ENCODE measurements at regions not wholly inside any gene's neighbourhood (a gene's known extent, or its start where the extent isn't known, plus 50 kb on each side); places are given as distances from the start of the nearest gene placed in this dataset.

DNA sequence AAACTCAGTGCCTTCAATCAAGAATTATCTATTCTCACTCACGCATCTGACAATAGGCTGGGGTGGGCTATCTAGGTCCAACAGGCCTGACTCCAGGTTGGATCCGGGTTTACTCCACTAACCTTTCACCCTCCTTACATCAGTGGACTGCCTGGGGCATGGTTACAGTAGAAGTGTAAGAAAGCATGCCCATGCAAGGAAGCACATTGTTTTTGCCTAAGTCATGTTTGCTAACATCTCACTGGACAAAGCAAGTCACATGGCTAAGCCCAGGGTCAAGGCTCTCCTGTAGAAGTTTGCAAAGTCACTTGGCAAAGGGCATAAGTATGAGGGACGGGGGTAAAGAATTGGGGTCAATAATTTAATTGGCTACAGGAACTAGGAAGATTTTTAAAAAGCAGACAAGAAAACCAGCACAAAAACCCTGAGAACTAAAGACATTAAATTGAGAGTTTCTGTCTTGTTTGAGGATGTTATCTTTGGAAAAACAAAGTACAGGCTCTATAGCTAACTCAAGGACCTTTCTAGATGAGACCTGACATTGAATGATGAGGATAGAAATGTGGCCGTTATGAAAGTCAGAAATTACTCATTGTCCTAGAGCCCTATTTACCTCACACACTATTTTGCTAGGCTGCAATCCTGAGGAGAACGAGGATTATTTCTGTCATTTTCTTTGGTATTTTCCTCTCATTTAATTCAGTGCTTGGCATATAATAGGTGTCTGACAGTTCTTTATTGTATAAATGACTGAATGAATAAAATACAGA is 214.2 kb downstream of the IL20RB start:
- H3K36me3 ChIP-seq (ENCODE audit: insufficient read depth, low read length): no peaks in the 10 kb centered on the region
- no peaks in the 10 kb centered on the region for H3K79me2 ChIP-seq (ENCODE audit: insufficient read depth, low read depth, low read length)
- POLR2A ChIA-PET: interaction anchor here (0.6 to 1.3 kb wide), 3 partner anchors 9 to 578 kb away, joined by 3 read pairs; no protein-coding TSS in a partner anchor
- TF ChIP-seq EZH2phosphoT487 (IDR thresholded peaks at IDR 0.05; ENCODE audit: borderline replicate concordance, low read depth, low read length) (no peak), CTCF (conservative IDR thresholded peaks at IDR 0.05; ENCODE audit: low read length) (no peak)
- H3K4me3 ChIP-seq (ENCODE audit: low read depth, low read length, poor library complexity, severe bottlenecking): no peak overlapping the region
- H3K4me2 ChIP-seq (ENCODE audit: low read length): no peak overlapping the region
- no peak overlapping the region for H2AFZ ChIP-seq (ENCODE audit: low read length)
- H4K20me1 ChIP-seq (ENCODE audit: insufficient read depth, low read length): no peaks in the 10 kb centered on the region
- H3K4me1 ChIP-seq (ENCODE audit: insufficient read depth, low read length, poor library complexity, severe bottlenecking): no peaks in the 10 kb centered on the region
- BruUV-seq (replicated peaks): no TSS peak
- no peaks in the 10 kb centered on the region for H3K9me3 ChIP-seq (ENCODE audit: low read length)
- intact Hi-C loops (cut with micrococcal nuclease; ENCODE audit: unreplicated experiment): no loop called here
- CTCF ChIA-PET (ENCODE audit: unreplicated experiment): no interaction called here
- no peaks in the 10 kb centered on the region for H3K9me2 ChIP-seq (ENCODE audit: insufficient read depth, low read length)
- DNase-seq (ENCODE audit: low spot score): no peak
- no peak overlapping the region for H3K27ac ChIP-seq (ENCODE audit: low read depth, low read length, poor library complexity, severe bottlenecking)

GRCh38 chr3:137172728-137173127 is 214.9 kb downstream of the IL20RB start:
- Histone ChIP-seq H3K4me2 (ENCODE audit: low read length) (no peak overlapping the region), H3K9me2 (ENCODE audit: insufficient read depth, low read length) (no peaks in the 10 kb centered on the region), H3K79me2 (ENCODE audit: insufficient read depth, low read depth, low read length) (no peaks in the 10 kb centered on the region), H3K4me3 (ENCODE audit: low read depth, low read length, poor library complexity, severe bottlenecking) (no peak overlapping the region), H2AFZ (ENCODE audit: low read length) (no peak overlapping the region), H3K9me3 (ENCODE audit: low read length) (no peaks in the 10 kb centered on the region), H4K20me1 (ENCODE audit: insufficient read depth, low read length) (no peaks in the 10 kb centered on the region), H3K27ac (ENCODE audit: low read depth, low read length, poor library complexity, severe bottlenecking) (no peak overlapping the region), H3K36me3 (ENCODE audit: insufficient read depth, low read length) (no peaks in the 10 kb centered on the region), H3K4me1 (ENCODE audit: insufficient read depth, low read length, poor library complexity, severe bottlenecking) (no peaks in the 10 kb centered on the region)
- no peak for TF ChIP-seq CTCF (conservative IDR thresholded peaks at IDR 0.05; ENCODE audit: low read length)
- TF ChIP-seq EZH2phosphoT487 (IDR thresholded peaks at IDR 0.05; ENCODE audit: borderline replicate concordance, low read depth, low read length): no peak
- no TSS peak for BruUV-seq (replicated peaks)
- ChIA-PET CTCF (ENCODE audit: unreplicated experiment) (no interaction called here), POLR2A (interaction anchor here (0.6 to 1.3 kb wide), 3 partner anchors 8 to 579 kb away, joined by 3 read pairs; no protein-coding TSS in a partner anchor)
- no peak for DNase-seq (ENCODE audit: low spot score)
- intact Hi-C loops (cut with micrococcal nuclease; ENCODE audit: unreplicated experiment): no loop called here

GRCh38 chr3:137174514-137174913 is 216.7 kb downstream of the IL20RB start:
- no peak overlapping the region for H3K4me2 ChIP-seq (ENCODE audit: low read length)
- TF ChIP-seq EZH2phosphoT487 (IDR thresholded peaks at IDR 0.05; ENCODE audit: borderline replicate concordance, low read depth, low read length): no peak
- TF ChIP-seq CTCF (conservative IDR thresholded peaks at IDR 0.05; ENCODE audit: low read length): no peak
- no peak overlapping the region for H3K27ac ChIP-seq (ENCODE audit: low read depth, low read length, poor library complexity, severe bottlenecking)
- no peaks in the 10 kb centered on the region for H4K20me1 ChIP-seq (ENCODE audit: insufficient read depth, low read length)
- intact Hi-C loops (cut with micrococcal nuclease; ENCODE audit: unreplicated experiment): no loop called here
- no peak overlapping the region for H3K4me3 ChIP-seq (ENCODE audit: low read depth, low read length, poor library complexity, severe bottlenecking)
- H3K4me1 ChIP-seq (ENCODE audit: insufficient read depth, low read length, poor library complexity, severe bottlenecking): no peaks in the 10 kb centered on the region
- CTCF ChIA-PET (ENCODE audit: unreplicated experiment): no interaction called here
- H3K36me3 ChIP-seq (ENCODE audit: insufficient read depth, low read length): no peaks in the 10 kb centered on the region
- no peaks in the 10 kb centered on the region for H3K9me2 ChIP-seq (ENCODE audit: insufficient read depth, low read length)
- POLR2A ChIA-PET: no interaction called here
- no peak overlapping the region for H2AFZ ChIP-seq (ENCODE audit: low read length)
- DNase-seq (ENCODE audit: low spot score): no peak
- H3K9me3 ChIP-seq (ENCODE audit: low read length): no peaks in the 10 kb centered on the region
- no TSS peak for BruUV-seq (replicated peaks)
- no peaks in the 10 kb centered on the region for H3K79me2 ChIP-seq (ENCODE audit: insufficient read depth, low read depth, low read length)
